Loucy (cell line): ENCODE measurements at regions not wholly inside any gene's neighbourhood (a gene's known extent, or its start where the extent isn't known, plus 50 kb on each side); places are given as distances from the start of the nearest gene placed in this dataset.

Experiments used
- H2AFZ ChIP-seq: fragments of 200-600 bp; sonication (generic); 2 replicates; pipeline ENCODE4 v1.6.0; 2016; ENCODE audit warnings: antibody characterized with exemption, mild to moderate bottlenecking, low read length, moderate library complexity
- H3F3A ChIP-seq: fragments of 200-600 bp; 2 replicates; pipeline ENCODE4 v1.6.0; 2016; ENCODE audit warnings: antibody characterized with exemption, low read depth, mild to moderate bottlenecking
- H3K27me3 ChIP-seq: fragments of 200-600 bp; sonication (generic); 2 replicates; pipeline ENCODE4 v1.6.1; 2014; ENCODE audit warnings: low read length, mild to moderate bottlenecking; ENCODE audit not compliant: insufficient read depth, poor library complexity, severe bottlenecking
- H3K36me3 ChIP-seq: fragments of 200-600 bp; sonication (generic); 2 replicates; pipeline ENCODE4 v1.6.1; 2016; ENCODE audit warnings: low read length; ENCODE audit not compliant: insufficient read depth
- H3K4me1 ChIP-seq: fragments of 200-600 bp; sonication (generic); 2 replicates; pipeline ENCODE4 v1.5.1; 2014; ENCODE audit warnings: low read length, mild to moderate bottlenecking; ENCODE audit not compliant: insufficient read depth, poor library complexity, severe bottlenecking
- H3K4me2 ChIP-seq: fragments of 200-600 bp; sonication (generic); 2 replicates; pipeline ENCODE4 v1.6.0; 2014; ENCODE audit warnings: antibody characterized with exemption, low read length, low read depth, mild to moderate bottlenecking; ENCODE audit not compliant: poor library complexity, severe bottlenecking
- H3K4me3 ChIP-seq: fragments of 200-600 bp; sonication (generic); 2 replicates; pipeline ENCODE4 v1.5.1; 2014; ENCODE audit warnings: low read length, mild to moderate bottlenecking, mixed read lengths; ENCODE audit not compliant: poor library complexity, severe bottlenecking
- H3K79me2 ChIP-seq: fragments of 200-600 bp; sonication (generic); 2 replicates; pipeline ENCODE4 v1.6.1; 2014; ENCODE audit warnings: low read length; ENCODE audit not compliant: insufficient read depth
- H3K9ac ChIP-seq: fragments of 200-600 bp; sonication (generic); 2 replicates; pipeline ENCODE4 v1.6.0; 2014; ENCODE audit warnings: mild to moderate bottlenecking, low read depth, low read length, moderate library complexity; ENCODE audit not compliant: poor library complexity, severe bottlenecking
- H3K9me2 ChIP-seq: fragments of 200-600 bp; sonication (generic); replicated peaks from 2 replicates; pipeline ENCODE4 v1.6.1; 2016; ENCODE audit warnings: low read depth, low read length, mixed read lengths
- H3K9me3 ChIP-seq: fragments of 200-600 bp; sonication (generic); 2 replicates; pipeline ENCODE4 v1.6.1; 2014; ENCODE audit warnings: mild to moderate bottlenecking, antibody characterized with exemption, low read length, low read depth; ENCODE audit not compliant: insufficient read depth
- H4K20me1 ChIP-seq: fragments of 200-600 bp; sonication (generic); 2 replicates; pipeline ENCODE4 v1.6.0; 2014; ENCODE audit warnings: antibody characterized with exemption, low read length, mild to moderate bottlenecking; ENCODE audit not compliant: insufficient read depth, poor library complexity, severe bottlenecking
- EZH2phosphoT487 ChIP-seq: fragments of 200-600 bp; IDR thresholded peaks from 2 replicates; pipeline ENCODE4 v1.6.1; 2018; ENCODE audit warnings: antibody characterized with exemption, mild to moderate bottlenecking, moderate library complexity, borderline replicate concordance
- TF ChIP-seq, protein P1 (sequence below): fragments of 200-600 bp; sonication (generic); conservative IDR thresholded peaks from 2 replicates; pipeline ENCODE4 v1.5.1; 2014; ENCODE audit warnings: mild to moderate bottlenecking, antibody characterized with exemption, low read length

DNA sequence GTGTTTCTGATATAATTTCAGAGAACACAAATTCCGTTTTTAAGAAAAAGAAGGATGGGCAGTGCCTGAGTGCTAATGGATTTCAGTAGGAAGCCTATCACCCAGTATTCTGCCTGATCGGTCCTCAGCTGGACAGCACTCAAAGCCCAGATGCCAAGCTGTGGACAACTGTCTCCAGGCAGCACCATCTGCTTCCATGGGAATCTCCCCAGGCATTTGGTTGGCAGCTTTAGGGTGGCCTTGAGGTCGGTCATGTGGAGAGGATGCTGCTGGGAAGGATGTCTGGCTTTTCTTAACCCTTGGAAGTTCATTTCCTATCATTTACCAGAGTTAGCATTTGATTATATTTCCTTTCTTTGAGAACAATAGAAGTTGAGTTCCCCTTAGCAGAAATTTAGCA lies 311.7 kb downstream of the TBC1D4 start:
- H2AFZ ChIP-seq = no peak overlapping the region
- no peaks in the 10 kb centered on the region for H3F3A ChIP-seq
- no peak overlapping the region for H3K9ac ChIP-seq
- no peaks in the 10 kb centered on the region for H3K27me3 ChIP-seq
- no peaks in the 10 kb centered on the region for H3K36me3 ChIP-seq
- H3K4me1 ChIP-seq = no peaks in the 10 kb centered on the region
- H3K9me3 ChIP-seq = no peaks in the 10 kb centered on the region
- no peak overlapping the region for H3K4me3 ChIP-seq
- H3K9me2 ChIP-seq = no peaks in the 10 kb centered on the region; the same call in 1 of the 2 replicates
- H3K4me2 ChIP-seq = no peak overlapping the region
- no peak for TF ChIP-seq EZH2phosphoT487
- TF ChIP-seq, protein P1, sequence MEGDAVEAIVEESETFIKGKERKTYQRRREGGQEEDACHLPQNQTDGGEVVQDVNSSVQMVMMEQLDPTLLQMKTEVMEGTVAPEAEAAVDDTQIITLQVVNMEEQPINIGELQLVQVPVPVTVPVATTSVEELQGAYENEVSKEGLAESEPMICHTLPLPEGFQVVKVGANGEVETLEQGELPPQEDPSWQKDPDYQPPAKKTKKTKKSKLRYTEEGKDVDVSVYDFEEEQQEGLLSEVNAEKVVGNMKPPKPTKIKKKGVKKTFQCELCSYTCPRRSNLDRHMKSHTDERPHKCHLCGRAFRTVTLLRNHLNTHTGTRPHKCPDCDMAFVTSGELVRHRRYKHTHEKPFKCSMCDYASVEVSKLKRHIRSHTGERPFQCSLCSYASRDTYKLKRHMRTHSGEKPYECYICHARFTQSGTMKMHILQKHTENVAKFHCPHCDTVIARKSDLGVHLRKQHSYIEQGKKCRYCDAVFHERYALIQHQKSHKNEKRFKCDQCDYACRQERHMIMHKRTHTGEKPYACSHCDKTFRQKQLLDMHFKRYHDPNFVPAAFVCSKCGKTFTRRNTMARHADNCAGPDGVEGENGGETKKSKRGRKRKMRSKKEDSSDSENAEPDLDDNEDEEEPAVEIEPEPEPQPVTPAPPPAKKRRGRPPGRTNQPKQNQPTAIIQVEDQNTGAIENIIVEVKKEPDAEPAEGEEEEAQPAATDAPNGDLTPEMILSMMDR = no peak
- H4K20me1 ChIP-seq = no peaks in the 10 kb centered on the region
- H3K79me2 ChIP-seq = no peaks in the 10 kb centered on the region

DNA sequence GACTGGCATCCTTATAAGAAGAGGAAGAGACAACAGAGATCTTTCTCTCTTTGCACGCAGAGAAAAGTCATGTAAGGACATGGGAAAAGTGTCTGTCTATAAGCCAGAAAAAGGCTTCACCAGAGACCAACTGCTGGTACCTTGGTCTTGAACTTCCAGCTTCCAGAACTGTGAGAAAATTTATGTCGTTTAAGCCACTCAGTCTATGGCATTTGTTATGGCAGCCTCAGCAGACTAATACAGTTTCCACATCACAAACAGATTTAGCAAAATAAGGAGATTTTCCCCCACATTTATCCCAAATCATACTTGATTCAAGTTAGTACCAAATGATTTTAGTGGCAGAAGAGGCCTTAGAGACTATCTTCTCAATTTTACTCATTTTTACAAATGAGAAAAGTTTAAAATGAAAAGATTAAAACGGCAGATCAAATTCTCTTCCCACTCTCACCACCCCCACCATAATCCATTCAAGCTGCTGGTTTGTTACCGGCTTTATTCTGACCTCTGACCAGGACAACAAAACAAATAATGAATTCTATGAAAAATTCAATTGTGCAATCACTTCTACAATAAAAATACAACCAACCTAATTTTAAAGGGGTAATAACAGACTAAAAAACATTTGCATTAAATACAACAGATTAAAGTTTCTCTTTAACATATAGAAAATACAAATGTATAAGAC lies 316.3 kb downstream of the TBC1D4 start:
- H3F3A ChIP-seq = no peaks in the 10 kb centered on the region
- H3K9ac ChIP-seq = no peak overlapping the region
- no peaks in the 10 kb centered on the region for H4K20me1 ChIP-seq
- no peaks in the 10 kb centered on the region for H3K4me1 ChIP-seq
- no peak overlapping the region for H3K4me2 ChIP-seq
- no peak for TF ChIP-seq EZH2phosphoT487
- TF ChIP-seq, protein P1 = no peak
- H2AFZ ChIP-seq = no peak overlapping the region
- H3K27me3 ChIP-seq = no peaks in the 10 kb centered on the region
- no peak overlapping the region for H3K4me3 ChIP-seq
- no peaks in the 10 kb centered on the region for H3K9me3 ChIP-seq
- H3K9me2 ChIP-seq = no peaks in the 10 kb centered on the region
- no peaks in the 10 kb centered on the region for H3K79me2 ChIP-seq
- no peaks in the 10 kb centered on the region for H3K36me3 ChIP-seq

DNA sequence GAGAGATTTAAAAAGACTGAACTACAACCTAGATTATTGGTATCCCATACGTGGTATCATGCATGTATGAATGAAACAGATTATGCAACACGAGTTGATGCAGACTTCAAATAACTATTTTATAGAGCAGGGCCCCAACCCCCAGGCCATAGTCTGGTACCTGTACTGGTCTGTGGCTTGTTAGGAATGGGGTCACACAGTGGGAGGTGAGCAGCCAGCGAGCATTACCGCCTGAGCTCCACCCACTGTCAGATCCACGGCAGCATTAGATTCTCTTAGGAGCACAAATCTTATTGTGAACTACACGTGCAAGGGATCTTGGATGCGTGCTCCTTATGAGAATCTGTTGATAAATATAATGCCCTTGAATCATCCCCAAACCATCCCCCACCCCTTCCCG lies 320.2 kb downstream of the TBC1D4 start:
- Histone ChIP-seq H3K4me2 (no peak overlapping the region), H2AFZ (no peak overlapping the region), H3K36me3 (no peaks in the 10 kb centered on the region), H3K79me2 (no peaks in the 10 kb centered on the region), H3K4me3 (no peak overlapping the region), H4K20me1 (no peaks in the 10 kb centered on the region), H3K9me3 (no peaks in the 10 kb centered on the region), H3F3A (no peaks in the 10 kb centered on the region), H3K27me3 (no peaks in the 10 kb centered on the region), H3K9ac (no peak overlapping the region), H3K4me1 (no peaks in the 10 kb centered on the region), H3K9me2 (no peaks in the 10 kb centered on the region)
- TF ChIP-seq, protein P1 = no peak
- no peak for TF ChIP-seq EZH2phosphoT487
